Posterior vena cava (tissue), 2 donors: ENCODE measurements at regions not wholly inside any gene's neighbourhood (a gene's known extent, or its start where the extent isn't known, plus 50 kb on each side); places are given as distances from the start of the nearest gene placed in this dataset.
"Not testable (repeated sequence)": the region's sequence is repeated elsewhere in the genome, so short reads cannot be mapped to it uniquely, and the experiment has no call there.

Source experiments
- DNase-seq: peaks from one replicate; pipeline ENCODE4 v3.0.0-alpha.2; 2020; ENCODE audit warnings: low spot score
- intact Hi-C, 2 donors: fragments of 100-400 bp; cut with DNase I; formaldehyde crosslinking; loops; one replicate each; pipeline versions ENCODE4 v1.14.1 to v1.14.2; 2022 to 2023
- donor health status: DM: yes; HTN: yes; CAD: no.
- donor health status: DM: yes; HTN: yes; CAD: no.

- intact Hi-C loops, result loop anchor here (5.0 kb wide), 1 partner anchor 98 kb away; no protein-coding TSS in a partner anchor
Observed at GRCh38 chr9:33623658-33624586, 99.9 kb downstream of the ANKRD18B start.

GRCh38 chr9:33628318-33628717 is 104.3 kb downstream of the ANKRD18B start:
- DNase-seq, intact Hi-C loops: not testable (repeated sequence)

More at GRCh38 chr9:33623658-33624586, 99.9 kb downstream of the ANKRD18B start:
- no peak for DNase-seq

GRCh38 chr9:33628865-33629410 is 104.9 kb downstream of the ANKRD18B start:
- intact Hi-C loops, result no loop called here
- no peak for DNase-seq

GRCh38 chr9:33633636-33634035 is 109.6 kb downstream of the ANKRD18B start:
- intact Hi-C loops, result no loop called here
- no peak for DNase-seq

- DNase-seq, result no peak
- intact Hi-C loops, result no loop called here
Observed at GRCh38 chr9:33637881-33638280, 113.8 kb downstream of the ANKRD18B start.

GRCh38 chr9:33638391-33638915 is 114.4 kb downstream of the ANKRD18B start:
- no peak for DNase-seq
- intact Hi-C loops, result no loop called here

- DNase-seq, result no peak
- intact Hi-C loops, result no loop called here
Observed at GRCh38 chr9:33645706-33646105, 121.7 kb downstream of the ANKRD18B start.

GRCh38 chr9:33649463-33649862 is 125.4 kb downstream of the ANKRD18B start:
- DNase-seq, result no peak
- intact Hi-C loops, result no loop called here

- DNase-seq, result no peak
- intact Hi-C loops, result no loop called here
Observed at GRCh38 chr9:33651125-33651524, 127.1 kb downstream of the ANKRD18B start.

GRCh38 chr9:33659921-33660320 is 135.4 kb upstream of the PRSS3 start:
- intact Hi-C loops, result no loop called here
- DNase-seq, result no peak

GRCh38 chr9:33660772-33661171 is 134.6 kb upstream of the PRSS3 start:
- no peak for DNase-seq
- intact Hi-C loops, result no loop called here

GRCh38 chr9:33661176-33661575 is 134.2 kb upstream of the PRSS3 start:
- no peak for DNase-seq
- intact Hi-C loops, result no loop called here

GRCh38 chr9:33662871-33663270 is 132.5 kb upstream of the PRSS3 start:
- intact Hi-C loops, result no loop called here
- no peak for DNase-seq

GRCh38 chr9:33676194-33676745 is 119.1 kb upstream of the PRSS3 start:
- DNase-seq, intact Hi-C loops: not testable (repeated sequence)

GRCh38 chr9:33676746-33677505 is 118.4 kb upstream of the PRSS3 start:
- DNase-seq, result peak; percentile 76
- intact Hi-C loops, result no loop called here

GRCh38 chr9:33677506-33677809 is 117.9 kb upstream of the PRSS3 start:
- no peak for DNase-seq
- intact Hi-C loops, result no loop called here

GRCh38 chr9:33677961-33678360 is 117.4 kb upstream of the PRSS3 start:
- intact Hi-C loops, result no loop called here
- DNase-seq, result no peak

GRCh38 chr9:33682551-33682950 is 112.8 kb upstream of the PRSS3 start:
- DNase-seq, result no peak
- intact Hi-C loops, result no loop called here

GRCh38 chr9:33684831-33685230 is 110.5 kb upstream of the PRSS3 start:
- DNase-seq, result no peak
- intact Hi-C loops, result no loop called here

- intact Hi-C loops, result no loop called here
- DNase-seq, result no peak
Observed at GRCh38 chr9:33686942-33687341, 108.4 kb upstream of the PRSS3 start.
